GM18868 (cell line): ENCODE measurements at regions not wholly inside any gene's neighbourhood (a gene's known extent, or its start where the extent isn't known, plus 50 kb on each side); places are given as distances from the start of the nearest gene placed in this dataset.

Experiments used
- ATAC-seq: cut with Tn5 transposase; IDR thresholded peaks from one replicate; pipeline ENCODE4 v1.9.1; 2021; ENCODE audit warnings: mild to moderate bottlenecking, moderate library complexity; ENCODE audit not compliant: unreplicated experiment

DNA sequence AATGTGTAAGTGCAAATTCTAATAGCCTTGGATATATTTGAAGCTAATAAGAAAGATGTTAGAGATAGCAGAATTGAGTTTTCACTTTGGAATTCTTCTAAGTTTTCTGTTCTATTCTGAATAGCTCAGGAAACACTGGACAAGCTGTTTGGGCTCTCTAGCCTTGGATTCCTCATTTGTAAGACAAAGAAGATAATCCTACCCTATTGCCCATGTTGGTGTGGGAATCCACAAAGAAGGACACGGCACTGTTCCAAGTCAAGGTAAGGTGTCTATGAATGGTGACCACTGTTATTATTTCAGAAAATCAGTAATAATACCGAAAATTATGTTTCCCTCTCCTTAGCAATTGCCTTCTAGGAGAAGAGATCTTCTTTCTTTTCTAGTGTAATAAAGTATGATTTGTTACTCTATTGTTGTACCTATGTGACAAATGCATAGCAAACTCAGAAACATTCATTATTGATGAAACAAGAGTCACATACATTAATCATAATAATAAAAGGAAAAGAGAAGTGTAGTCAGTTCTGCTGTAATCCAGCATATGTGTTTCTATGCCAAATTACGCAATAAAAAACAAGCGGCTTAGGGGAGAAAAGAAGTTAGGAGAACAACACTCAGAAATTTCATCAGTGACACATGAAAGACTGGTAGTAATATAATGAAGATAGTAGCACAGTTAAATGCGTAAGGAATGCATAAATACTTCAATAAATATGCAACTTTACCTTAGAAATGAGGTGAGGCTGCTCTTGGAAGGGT, 1012.3 kb upstream of the PHF14 start:
- no peak for ATAC-seq

DNA sequence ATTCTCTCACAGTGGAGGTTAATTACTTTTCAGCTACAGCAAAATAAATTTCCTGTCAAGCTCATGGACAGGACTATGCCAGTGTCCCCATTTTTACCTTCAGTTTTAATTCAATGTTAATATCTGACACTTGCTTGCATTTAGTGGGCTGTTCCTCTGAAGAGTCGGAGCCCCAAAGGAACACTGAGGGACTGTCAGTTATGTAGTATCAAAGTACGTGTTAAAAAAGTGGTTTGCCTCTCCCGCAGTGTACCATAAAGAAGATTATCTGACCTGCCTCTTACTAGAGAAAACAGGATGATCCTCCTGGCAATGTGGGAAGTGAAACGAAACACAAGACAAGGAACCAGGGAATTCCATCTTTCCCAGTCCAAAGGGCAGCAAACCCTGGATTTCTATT, 1010.9 kb upstream of the PHF14 start:
- no peak for ATAC-seq

DNA sequence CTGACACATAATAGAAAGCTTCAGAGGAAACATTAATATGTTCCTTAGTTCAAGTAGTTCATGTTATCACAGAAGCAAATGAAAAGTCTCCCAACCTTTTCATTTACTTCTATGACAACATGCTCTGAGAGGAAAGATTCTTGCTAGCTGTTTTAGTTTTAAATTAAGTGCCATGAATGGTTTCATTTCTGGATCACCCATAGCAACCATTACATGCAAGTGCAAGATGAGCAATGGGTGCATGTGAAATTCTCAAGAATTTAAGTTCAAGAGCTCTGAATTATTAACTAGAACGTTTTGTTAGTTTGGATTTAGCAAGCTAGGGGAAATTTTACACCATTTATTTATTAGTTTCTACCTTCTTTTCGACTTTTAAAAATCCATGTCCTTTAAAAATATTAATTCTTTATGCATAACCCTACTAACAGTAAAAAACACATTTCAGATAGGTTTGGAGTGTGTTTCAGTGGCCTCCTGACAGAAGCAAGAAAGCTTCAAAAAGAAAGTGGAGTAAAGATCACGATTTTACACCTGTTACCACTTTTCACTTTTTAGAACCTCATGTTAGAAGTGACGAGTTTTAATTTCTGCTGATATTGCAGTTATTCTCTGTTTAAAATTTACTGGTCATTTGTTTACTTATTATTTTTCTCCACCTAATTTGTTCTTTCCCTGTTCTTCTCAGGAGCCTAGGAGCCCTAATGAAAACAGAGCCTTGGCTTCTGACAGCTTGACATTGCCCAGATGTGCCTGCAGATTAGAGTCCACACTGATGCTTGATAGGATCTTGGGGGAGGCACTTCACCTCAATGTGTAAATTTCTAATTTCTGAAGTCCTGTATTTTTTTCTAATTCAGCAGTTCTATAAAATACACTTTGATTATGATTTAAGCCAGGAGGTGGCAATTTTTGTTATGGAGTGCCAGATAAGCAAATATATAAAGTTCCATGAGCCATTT, 995.3 kb upstream of the PHF14 start:
- no peak for ATAC-seq

DNA sequence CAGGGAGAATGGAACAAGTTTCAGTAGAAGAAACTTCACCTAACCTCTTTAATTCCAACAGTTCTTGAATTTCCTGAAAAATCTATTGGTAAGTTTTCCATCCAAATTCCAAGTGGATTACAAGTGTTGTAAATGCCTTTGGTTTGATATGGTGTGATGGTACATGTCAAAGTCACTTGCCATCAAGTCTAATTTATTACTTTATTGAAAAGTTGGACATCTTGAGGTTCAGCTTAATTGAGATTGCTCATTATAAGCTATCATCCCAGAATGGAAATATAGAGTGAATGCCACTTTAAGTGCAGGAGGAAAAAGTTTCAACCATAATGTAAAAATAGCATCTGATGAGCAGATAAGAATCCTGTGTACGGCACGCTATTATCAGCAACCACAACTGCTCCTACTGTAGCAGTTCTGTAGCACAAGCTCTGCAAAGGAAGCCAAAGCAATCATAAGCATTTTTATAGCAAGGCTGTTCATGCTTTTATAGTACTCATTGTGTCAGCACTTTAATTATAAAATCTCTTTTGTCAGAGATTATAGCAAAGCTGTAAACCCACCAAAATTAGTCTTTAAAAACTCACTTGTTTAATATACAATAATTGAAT, 991.8 kb upstream of the PHF14 start:
- ATAC-seq: no peak

DNA sequence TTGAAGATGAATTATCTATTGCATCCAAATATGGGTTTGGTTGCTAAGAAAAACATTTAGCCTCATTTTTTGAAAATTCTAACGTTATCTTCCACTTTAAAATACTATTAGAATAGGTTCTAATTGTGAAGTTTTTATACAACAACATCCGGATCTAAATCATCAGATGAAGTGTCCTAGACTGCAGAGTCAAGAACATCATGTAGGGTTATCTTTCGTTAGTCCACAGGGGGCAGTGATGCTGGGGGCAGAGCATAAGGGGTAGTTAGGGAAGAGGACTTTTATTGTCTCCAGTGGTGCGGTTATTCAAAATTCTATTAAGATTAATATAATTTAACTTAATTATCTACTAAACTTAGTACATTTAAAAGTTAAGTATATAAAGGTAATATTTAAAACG, 990.6 kb upstream of the PHF14 start:
- no peak for ATAC-seq

DNA sequence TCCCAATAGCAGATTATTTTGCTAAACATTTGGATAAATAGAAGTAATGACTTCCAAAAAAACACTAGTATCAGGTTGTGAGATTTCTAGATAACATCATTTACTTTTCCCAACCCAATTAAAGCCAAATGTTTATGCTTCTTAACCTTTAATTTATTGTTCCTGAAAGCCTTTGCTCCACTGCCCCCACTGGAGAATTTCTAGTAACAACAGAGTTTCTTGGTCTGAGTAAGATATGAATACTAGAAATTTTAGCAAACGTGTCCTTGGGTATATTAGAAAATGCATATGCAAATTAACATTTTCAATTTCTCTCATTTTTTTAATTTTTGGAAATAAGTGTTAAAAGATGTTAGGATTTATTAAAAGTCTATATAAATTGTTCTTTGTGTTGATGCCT, 958.0 kb upstream of the PHF14 start:
- no peak for ATAC-seq

DNA sequence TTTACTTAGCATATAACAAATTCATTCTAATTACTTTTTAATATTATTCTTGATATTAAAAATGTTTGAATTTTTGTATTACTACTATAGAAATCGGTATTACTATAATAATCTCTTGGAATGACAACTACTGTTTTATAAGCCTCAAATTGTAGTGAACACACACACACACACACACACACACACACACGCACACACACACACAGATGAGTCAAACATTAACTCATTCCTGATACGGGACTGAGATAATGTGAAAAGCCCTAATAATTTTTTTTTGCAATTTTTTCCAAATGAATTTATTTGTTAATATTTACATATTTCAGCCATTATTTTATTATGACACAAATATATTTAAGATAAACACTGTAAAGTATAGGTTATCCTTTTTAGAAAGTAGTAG, 951.2 kb upstream of the PHF14 start:
- no peak for ATAC-seq

DNA sequence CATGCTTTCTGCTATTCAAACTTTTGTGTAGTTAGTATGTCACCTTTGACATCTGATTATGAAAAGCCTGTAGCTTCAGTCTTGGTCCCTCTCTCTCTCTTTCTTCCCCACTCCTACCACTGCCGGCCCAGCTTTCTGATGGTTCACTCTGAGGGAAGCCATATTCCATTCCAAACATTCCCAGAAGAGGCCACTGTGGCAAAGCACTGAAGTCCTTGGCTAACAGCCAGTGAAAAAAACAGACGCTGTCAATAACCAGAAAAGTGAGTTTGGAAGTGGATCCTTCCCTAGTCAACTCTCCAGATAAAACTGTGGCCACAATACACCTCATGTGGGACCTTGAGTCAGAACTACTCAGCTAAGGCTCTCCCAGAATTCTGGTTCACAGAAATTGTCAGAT, 950.7 kb upstream of the PHF14 start:
- no peak for ATAC-seq

DNA sequence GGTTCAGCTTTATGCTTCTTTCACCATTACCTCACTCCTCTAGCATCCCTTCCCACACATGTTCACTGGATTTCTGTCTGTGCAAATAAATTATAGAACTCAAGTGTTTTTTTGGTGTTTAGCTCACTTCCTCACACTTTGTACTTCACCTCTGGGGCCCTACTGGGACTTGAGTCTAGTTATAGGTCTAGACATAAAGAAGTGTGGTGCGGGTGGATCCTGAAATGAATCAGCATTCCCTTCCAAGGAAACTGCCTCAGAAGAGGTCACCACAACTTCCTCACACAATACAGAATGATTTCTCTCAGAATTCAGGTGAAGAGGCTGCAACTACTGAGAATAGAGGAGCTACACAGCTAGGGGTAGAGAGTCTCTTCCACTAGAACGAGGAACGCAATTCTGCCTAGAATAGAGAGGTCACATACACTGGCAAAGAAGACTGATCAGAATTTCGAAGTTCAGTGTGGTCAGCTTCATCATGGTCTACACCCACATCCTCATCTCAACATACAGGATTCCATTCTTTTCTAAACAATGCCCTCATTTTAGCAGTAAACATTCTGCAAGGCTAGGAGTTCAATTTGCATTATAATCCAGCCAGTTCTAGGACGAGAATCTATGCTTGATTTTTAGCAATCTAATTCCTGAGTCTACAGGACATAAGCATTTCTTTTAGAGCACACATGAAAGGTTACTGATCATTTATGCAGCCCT, 938.7 kb upstream of the PHF14 start:
- no peak for ATAC-seq

DNA sequence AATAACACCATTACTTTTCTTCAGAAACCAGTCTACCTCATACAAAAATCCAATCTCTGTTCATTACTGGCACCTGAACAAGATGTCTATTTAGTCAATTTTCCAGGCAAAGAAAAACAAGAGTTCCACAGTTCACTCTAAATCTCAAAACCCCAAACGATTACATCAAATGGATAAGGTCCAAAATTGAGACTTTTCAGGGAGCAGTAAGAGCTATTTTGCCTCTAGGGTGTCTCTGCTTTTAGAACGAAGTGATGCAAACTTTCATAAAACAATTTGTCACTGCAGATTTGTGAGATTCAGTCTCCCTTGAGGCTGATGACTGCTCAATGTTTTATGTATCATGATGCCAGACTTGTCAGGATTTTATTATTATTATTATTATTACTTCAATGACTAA, 937.0 kb upstream of the PHF14 start:
- ATAC-seq: no peak

DNA sequence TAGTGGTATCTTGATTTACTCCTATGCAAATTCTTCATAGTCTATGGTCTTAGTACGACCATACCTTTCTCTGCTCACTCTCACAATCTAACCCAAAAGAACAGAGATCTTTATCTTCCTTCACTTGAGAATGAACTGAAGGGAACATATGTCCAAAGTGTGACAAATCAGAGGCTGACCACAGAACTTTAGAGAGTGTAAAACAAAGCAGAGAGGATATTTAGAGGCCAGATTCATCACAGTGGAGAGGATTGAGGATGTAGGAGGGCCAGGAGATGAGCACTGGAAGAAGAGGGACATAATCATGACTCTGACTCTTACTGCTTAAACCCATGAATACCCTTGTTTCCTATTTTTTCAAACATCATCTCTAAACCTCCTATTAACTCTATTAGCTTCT, 935.3 kb upstream of the PHF14 start:
- ATAC-seq: no peak

DNA sequence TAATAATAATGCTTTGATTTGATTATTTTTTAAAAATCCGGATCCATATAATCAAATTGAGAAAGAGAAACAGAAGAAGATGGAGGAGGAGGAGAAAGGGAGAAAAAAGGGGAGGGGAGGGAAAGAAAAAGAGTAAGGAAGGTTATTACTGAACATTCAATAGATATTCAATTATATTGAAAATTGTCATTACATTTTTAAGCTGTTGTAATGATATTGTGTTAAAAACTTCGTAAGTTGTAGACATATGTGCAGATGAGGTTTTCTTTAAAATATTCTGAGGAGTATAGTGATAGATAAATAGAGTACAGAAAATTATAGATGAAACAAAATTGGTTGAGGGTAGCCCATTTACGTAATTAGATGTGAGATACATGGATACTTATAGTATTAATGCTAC, 933.0 kb upstream of the PHF14 start:
- ATAC-seq: no peak

DNA sequence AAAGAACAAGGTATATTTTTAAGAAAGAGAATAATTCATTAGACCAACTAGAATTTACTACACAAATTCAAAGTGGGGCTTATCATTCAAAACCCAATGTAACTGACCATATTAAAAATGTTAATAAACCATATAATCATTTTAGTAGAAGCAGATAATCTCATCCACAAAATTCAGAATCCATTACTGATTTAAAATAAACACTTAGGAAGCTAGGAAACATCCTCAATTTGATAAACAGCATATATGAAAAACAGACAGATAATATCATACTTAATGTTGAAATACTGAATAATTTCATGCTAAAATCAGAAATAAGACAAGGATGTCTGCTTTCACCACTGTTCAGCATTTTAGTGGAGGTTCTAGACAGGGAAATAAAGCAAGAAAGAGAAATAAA, 902.8 kb upstream of the PHF14 start:
- no peak for ATAC-seq

DNA sequence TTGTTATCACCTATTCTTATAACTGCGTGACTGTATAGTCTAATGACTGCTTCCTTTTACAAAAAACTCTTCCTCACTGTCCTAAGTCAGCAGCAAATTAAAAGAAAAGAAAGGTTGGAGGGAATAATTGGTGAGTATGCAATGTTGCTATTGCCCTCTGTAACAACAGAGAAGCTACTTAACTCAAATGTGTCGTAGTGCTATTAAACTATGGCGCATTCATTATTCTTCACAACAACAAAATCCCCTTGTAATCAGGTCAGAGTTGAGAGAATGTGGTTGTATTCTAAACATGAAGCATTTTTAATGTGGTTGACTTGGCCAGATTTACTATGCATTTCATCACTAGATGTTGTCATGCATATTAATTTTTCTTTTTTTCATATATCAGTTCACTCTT, 897.8 kb upstream of the PHF14 start:
- no peak for ATAC-seq

DNA sequence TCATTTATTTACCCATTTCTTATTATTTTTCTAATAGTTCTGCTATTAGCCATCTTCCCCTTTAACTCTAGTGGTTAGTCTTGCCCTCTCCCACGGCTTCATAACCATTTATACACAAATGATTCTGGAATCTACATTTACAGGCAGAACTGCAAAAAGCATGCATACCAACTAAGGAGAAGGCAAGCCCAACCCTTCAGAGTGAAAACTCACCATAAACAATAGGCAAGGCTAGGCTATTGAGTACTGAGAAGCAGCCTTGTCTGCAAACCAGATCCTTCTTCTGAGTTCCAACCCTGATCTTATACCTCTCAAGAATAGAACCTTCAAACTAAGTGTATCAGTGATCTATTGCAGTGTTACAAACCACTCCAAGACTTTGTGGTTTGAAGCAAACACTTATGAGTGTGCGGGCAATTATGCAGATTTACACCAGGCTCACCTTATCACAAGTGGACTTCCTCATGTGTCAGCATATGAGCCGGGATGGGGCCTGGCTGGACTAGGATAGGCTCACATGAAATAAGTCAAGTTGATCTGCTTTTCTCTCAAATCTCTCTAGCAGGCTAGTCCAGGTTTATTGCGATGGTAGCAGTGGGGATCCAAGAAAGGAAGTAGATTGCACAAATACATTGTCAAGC, 896.9 kb upstream of the PHF14 start:
- ATAC-seq: no peak

DNA sequence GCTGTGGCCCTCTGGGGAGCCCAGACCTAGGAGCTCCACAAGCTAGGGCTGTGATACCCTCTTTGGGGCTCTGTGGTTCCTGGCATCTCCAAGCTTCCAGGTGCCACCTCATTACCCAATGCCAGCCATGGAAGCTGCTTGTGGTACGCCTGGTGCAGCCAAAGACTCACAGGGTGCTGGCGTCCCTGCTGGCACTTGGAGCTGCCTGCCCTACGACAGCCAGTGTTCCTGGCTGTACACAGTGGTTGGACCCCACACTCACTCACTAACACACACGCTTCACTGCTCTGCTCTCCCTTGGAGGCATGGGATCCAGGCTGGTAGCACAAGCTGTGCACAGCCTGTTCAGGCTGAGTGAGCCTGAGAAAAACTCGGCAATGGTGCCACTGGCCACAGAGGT, 894.1 kb upstream of the PHF14 start:
- ATAC-seq: no peak

DNA sequence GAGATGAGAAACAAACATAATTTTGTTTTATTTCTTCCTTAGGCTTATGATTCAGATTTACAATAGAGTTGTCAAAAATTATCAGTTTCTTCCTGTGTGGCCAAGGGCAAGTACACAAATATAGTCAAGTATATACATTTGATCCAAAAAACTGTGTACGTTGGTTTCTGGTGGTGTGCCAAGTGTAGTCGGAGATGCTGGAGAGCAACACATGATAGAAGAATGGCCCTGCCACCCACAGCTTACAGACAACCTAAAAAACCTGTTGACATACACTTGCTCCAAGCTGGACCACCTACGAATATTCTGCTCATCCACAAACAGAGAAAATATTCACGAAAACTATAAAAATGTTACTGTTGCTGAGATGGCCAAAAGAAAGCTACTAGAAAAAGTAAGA, 890.8 kb upstream of the PHF14 start:
- ATAC-seq: no peak

DNA sequence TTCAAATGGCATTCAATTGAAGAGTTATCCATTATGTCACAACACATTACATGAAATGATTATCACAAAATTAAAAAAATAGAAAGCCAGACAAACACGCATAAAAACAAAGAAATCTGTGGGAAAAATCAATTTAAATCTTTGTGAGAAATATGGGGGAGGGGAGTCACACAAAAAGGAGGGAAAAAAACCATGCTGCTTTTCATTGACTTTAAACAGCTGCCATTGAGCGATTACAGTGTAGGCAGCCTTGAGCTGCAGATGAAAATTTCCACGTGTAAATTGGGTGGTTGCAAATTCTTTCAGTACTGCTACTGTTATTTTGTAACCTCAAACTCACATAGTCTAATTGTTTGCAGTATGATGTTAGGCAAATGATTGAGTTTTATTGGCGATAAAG, 889.9 kb upstream of the PHF14 start:
- no peak for ATAC-seq

DNA sequence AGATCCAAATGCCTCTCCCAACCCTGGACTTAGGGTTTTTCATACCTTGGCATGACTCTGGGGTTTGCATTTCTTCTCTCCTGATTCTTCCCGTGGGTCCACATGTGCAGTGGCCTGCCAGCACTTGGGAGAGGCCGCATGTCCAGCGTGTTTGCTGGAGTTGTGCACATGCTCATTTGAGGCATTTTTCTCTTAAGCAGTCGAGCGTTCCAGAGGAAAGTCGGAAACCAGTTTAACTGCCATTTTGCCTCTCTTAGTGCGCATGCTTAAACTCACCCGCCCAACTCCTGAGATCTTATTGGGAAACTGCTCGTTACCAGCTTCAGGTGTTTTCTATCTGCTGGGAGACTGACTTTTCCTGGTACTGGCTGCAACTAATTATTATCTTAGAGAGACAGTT, 888.4 kb upstream of the PHF14 start:
- no peak for ATAC-seq

DNA sequence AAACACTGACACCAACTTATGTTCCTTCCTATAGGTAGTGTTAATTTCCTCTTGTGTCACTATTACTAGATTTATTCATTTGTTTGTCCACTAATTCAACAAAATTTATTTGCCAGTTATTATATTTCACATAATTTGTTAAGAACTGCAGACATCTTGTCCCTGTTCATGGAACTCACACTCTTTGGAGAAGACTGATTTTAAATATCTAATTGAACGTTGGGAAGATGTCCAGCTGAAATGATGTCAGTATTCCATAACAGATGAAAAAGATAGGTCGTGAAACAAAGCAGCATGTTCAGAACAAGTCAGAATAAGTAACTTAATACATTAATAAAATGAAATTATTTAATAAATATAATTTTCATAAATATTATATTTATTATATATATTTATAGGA, 873.1 kb upstream of the PHF14 start:
- no peak for ATAC-seq

DNA sequence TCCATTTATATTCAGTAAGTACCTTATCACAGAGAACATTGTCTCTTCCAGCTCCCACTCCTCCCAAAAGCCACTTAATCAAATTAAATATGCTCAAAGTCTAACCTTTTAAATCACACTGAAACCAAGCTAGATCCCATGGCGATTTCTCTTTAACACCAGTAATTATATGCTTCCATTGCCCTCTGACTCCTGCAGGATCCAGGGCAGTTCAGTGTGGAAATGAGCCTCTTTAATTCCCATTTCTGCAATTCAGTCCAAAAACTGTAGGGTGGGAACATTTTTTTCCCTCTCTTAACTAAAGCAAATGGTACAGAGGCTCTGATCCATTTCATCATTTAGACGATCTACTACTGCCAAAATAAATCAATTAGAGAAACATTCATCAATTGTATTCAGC, 872.3 kb upstream of the PHF14 start:
- ATAC-seq: no peak
